ENCODE measurements at regions not wholly inside any gene's neighbourhood (a gene's known extent, or its start where the extent isn't known, plus 50 kb on each side); places are given as distances from the start of the nearest gene placed in this dataset.

DNA sequence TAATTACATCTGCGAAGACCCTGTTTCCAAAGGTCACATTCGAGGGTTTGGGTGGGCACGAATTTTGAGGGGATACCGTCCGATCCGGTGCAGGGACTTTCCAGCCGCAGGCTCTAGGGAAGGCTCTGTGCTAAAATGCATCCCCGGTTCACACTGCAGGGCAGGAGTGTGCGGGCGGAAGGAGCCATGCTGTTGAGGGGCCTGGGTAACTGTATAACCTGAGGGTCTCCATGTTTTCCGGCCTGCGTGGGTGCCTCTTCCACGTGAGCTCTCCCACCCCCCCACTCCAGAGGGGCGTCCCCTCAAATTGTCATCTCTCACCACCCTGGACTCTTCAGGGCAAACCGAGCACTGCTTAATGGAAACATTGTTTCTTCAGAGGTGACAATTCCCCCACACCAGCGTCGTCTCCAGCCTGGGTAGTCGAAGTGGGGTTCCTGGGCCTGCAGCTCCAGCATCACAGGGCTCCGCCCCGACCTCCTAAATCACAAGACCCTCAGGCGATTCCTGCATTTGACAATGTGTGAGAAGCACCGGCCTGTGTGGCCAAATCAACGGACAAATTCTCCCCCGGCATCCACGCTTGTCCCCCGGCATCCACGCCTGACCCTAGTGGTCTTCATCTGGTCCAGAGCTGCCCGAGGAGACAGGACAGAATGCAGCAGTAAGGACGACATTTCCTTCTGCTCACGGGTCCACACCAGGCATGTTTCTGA is 51.2 kb downstream of the FOXL3 start:
- Histone ChIP-seq H3K36me3 (no peaks in the 10 kb centered on the region), H3K4me3 (ENCODE audit: low read depth, low read length) (no peak overlapping the region), H3K4me1 (no peaks in the 10 kb centered on the region), H3K9me3 (no peaks in the 10 kb centered on the region; the same call in 1 of the 2 replicates), H3K27me3 (peaks cover 3% of the 10 kb centered on the region; the same call in 1 of the 2 replicates)
- no peak for DNase-seq
- TF ChIP-seq, protein P1, sequence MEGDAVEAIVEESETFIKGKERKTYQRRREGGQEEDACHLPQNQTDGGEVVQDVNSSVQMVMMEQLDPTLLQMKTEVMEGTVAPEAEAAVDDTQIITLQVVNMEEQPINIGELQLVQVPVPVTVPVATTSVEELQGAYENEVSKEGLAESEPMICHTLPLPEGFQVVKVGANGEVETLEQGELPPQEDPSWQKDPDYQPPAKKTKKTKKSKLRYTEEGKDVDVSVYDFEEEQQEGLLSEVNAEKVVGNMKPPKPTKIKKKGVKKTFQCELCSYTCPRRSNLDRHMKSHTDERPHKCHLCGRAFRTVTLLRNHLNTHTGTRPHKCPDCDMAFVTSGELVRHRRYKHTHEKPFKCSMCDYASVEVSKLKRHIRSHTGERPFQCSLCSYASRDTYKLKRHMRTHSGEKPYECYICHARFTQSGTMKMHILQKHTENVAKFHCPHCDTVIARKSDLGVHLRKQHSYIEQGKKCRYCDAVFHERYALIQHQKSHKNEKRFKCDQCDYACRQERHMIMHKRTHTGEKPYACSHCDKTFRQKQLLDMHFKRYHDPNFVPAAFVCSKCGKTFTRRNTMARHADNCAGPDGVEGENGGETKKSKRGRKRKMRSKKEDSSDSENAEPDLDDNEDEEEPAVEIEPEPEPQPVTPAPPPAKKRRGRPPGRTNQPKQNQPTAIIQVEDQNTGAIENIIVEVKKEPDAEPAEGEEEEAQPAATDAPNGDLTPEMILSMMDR (IDR thresholded peaks at IDR 0.05; ENCODE audit: low read depth, low read length): no peak

DNA sequence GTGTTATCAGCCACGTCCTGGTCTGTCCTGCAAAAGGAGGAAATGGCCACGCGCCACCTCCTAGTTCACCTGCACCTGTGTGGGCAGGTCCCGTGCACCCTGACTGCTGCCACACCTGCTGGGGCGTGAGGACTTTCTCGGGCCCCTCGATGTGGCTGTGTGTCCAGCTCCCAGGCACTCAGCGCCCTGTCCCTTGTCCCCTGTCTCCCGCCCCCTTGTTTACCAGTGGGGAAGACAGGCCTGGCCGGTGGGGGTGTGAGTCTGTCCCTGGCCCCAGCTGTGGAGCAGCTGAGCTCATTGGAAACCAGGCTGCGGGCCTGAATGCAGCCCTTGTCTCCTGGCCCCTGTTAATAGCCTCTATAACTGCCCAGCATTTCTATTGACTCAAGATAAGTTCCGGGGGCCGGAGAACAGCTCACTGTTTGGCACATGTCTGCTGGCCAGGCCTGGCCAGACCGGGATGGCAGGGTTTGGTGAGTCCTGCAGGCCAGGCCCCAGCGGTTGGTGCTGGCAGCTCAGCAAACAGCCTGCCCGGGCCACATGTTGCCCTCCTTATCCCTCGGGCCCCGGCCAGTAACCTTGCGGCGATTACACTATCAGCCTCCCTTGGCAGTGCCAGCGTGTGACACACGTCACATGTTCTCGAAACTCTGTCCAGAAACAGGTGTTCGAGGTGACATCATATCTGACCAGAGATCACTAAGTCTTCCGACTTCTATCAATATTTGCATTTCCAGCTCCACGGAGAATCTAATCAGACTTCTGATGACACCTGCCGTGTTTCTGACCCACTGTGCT is 52.1 kb downstream of the FOXL3 start:
- Histone ChIP-seq H3K36me3 (no peaks in the 10 kb centered on the region), H3K4me3 (ENCODE audit: low read depth, low read length) (no peak overlapping the region), H3K4me1 (no peaks in the 10 kb centered on the region), H3K9me3 (no peaks in the 10 kb centered on the region; the same call in 1 of the 2 replicates), H3K27me3 (peaks cover 3% of the 10 kb centered on the region; the same call in 1 of the 2 replicates)
- TF ChIP-seq, protein P1 (IDR thresholded peaks at IDR 0.05; ENCODE audit: low read depth, low read length): no peak
- no peak for DNase-seq

DNA sequence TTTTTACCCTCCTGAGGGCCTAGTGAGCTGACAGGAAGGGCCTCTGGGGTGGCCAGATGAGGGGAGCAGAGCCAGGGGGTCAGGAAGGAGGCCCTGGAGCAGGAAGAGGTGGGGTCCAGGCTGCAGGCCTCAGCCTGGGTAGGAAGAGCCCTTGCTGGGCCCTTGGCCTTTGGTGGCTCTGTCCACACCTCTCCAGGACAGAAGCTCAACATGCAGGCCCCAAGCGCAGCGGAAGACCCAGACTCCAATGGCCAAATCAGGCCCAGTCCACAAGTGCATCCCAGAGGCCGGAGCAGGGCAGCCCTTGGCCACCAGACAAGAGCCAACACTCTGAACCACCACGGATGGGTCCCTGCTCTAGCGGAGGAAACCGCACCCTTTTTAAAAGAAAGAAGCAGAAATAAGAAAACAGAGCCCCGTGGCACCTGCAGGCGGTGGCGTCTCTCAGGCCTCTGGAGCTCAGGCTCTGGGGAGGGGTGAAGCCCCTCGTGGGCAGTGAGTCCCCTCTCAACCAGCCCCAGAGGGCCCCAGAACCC is 52.8 kb downstream of the FOXL3 start:
- no peaks in the 10 kb centered on the region for H3K4me1 ChIP-seq
- H3K9me3 ChIP-seq: no peaks in the 10 kb centered on the region
- H3K27me3 ChIP-seq: peaks cover 3% of the 10 kb centered on the region; the same call in 1 of the 2 replicates
- TF ChIP-seq, protein P1 (IDR thresholded peaks at IDR 0.05; ENCODE audit: low read depth, low read length): no peak
- H3K36me3 ChIP-seq: no peaks in the 10 kb centered on the region
- no peak overlapping the region for H3K4me3 ChIP-seq (ENCODE audit: low read depth, low read length)
- no peak for DNase-seq

DNA sequence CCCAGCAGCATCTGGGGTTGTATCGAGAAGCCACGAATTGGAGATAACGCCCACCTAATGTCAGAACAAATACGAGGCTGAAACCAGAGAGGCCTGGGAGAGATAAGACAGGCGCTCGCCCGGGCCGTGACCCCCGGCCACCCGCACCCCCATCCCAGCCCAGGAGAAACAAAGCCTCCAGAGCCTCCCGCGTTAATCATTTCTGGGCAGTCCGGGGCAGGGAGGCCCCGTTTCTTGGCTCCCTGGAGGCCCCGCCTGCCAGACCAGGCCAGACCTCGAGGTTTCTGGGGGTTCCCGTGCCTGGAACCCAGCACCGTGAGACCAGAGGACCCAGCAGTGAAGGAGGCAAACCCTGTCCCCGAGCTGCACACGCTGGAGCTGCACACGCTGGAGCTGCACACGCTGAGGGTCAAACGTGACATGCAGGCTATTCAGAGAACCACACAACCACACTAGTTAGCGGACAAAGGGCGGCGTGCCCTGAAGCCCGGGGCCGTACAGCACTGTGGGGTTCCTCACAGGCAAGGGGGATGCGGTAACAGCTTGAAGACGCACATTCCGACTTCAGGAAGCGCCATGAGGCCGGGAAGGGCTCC is 53.4 kb downstream of the FOXL3 start:
- Histone ChIP-seq H3K4me1 (no peaks in the 10 kb centered on the region), H3K9me3 (no peaks in the 10 kb centered on the region), H3K27me3 (peaks cover 3% of the 10 kb centered on the region; the same call in 1 of the 2 replicates), H3K4me3 (ENCODE audit: low read depth, low read length) (no peak overlapping the region), H3K36me3 (no peaks in the 10 kb centered on the region)
- TF ChIP-seq, protein P1 (IDR thresholded peaks at IDR 0.05; ENCODE audit: low read depth, low read length): no peak
- DNase-seq: no peak

DNA sequence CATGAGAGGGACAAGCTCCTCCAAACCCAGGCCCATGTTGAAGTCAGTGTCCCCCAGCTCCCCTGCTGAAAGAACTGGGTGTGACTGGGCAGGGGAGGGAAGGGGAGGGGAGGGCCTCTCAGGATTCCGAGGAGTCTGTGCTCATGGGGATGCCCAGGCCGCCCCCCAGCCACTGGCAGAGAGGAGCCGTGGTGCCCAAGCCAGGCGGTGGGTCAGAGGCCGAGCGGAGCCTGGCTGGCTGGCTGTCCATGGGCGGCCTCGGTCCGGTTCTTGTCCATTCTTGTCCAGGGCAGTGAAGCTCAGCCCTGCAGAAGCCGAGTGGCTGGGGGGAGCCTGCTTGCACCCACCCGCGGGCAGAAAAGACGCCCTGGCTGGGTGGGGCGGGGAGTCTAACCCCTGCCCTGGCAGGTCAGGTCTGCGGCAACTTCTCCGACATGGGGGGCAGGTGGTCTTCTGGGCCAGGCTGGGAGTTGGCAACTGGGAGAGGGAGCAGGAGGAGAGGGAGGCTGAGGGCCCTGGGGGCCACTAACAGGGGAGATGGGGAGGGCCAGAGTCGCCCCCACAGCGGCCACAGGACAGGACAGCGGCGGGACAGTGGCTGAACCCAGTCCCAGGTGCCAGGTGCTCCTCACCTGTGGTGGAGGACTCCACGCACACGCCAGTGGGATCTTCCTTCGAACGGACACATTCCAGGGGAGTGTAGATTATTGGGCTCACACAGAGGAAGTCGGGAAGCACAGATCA is 54.1 kb downstream of the FOXL3 start:
- TF ChIP-seq, protein P1 (IDR thresholded peaks at IDR 0.05; ENCODE audit: low read depth, low read length): no peak
- Histone ChIP-seq H3K36me3 (no peaks in the 10 kb centered on the region), H3K27me3 (no peaks in the 10 kb centered on the region; the same call in 1 of the 2 replicates), H3K4me1 (no peaks in the 10 kb centered on the region), H3K9me3 (no peaks in the 10 kb centered on the region), H3K4me3 (ENCODE audit: low read depth, low read length) (no peak overlapping the region)
- DNase-seq: no peak

Data from BE2C (cell line).